IMR-90 (cell line): ENCODE measurements at regions not wholly inside any gene's neighbourhood (a gene's known extent, or its start where the extent isn't known, plus 50 kb on each side); places are given as distances from the start of the nearest gene placed in this dataset.

Experiments used
- ATAC-seq: fragments of 200-7000 bp; cut with Tn5 transposase; 2 replicates; pipeline ENCODE4 v1.9.1; 2020; ENCODE audit warnings: low read depth, mild to moderate bottlenecking, moderate library complexity
- BruUV-seq: library from RNA; stranded (reverse); fragments of 400-500 nt; replicated peaks from 2 replicates; lab custom pipeline; 2021; lab: Mats Ljungman, UMichigan
- CTCF ChIA-PET: fragments of 300-600 bp; formaldehyde crosslinking; extraction: SDS; loops from one replicate; lab custom pipeline; 2021; ENCODE audit warnings: antibody characterized with exemption; lab: Yijun Ruan, JAX
- POLR2A ChIA-PET: fragments of 300-600 bp; sonication (Branson Sonifier 250); formaldehyde crosslinking; loops from one replicate; lab custom pipeline; 2022; ENCODE audit warnings: antibody characterized with exemption; ENCODE audit not compliant: unreplicated experiment; lab: Charles Lee
- DNase-seq: peaks from one replicate; pipeline ENCODE4 v3.0.0; 2013
- H2AFZ ChIP-seq: replicated peaks from 2 replicates; pipeline ENCODE3; 2013; ENCODE audit warnings: low read length, mild to moderate bottlenecking; ENCODE audit not compliant: poor library complexity
- H2AK5ac ChIP-seq: 2 replicates; pipeline ENCODE4 v1.6.1; 2013; ENCODE audit warnings: low read depth, low read length, inconsistent platforms
- H2AK9ac ChIP-seq: replicated peaks from 2 replicates; pipeline ENCODE3; 2013; ENCODE audit warnings: mild to moderate bottlenecking, low read depth, low read length, moderate library complexity; ENCODE audit not compliant: poor library complexity
- H2BK120ac ChIP-seq: 2 replicates; pipeline ENCODE4 v1.6.1; 2013; ENCODE audit warnings: low read depth, low read length, inconsistent platforms
- H2BK15ac ChIP-seq: 3 replicates; pipeline ENCODE4 v1.6.1; 2013; ENCODE audit warnings: low read depth, low read length, inconsistent platforms
- H2BK20ac ChIP-seq: 2 replicates; pipeline ENCODE4 v1.6.1; 2013; ENCODE audit warnings: low read depth, mild to moderate bottlenecking, inconsistent platforms, low read length, moderate library complexity
- H2BK5ac ChIP-seq: 2 replicates; pipeline ENCODE4 v1.6.1; 2013; ENCODE audit warnings: mild to moderate bottlenecking, low read depth, low read length, inconsistent platforms; ENCODE audit not compliant: poor library complexity, severe bottlenecking
- H3K14ac ChIP-seq: replicated peaks from 2 replicates; pipeline ENCODE4 v1.6.1; 2013; ENCODE audit warnings: low read depth, low read length, inconsistent platforms
- H3K18ac ChIP-seq: 2 replicates; pipeline ENCODE4 v1.6.1; 2013; ENCODE audit warnings: low read depth, low read length, control low read depth
- H3K23ac ChIP-seq: 2 replicates; pipeline ENCODE4 v1.6.1; 2013; ENCODE audit warnings: low read depth, low read length, inconsistent platforms
- H3K27ac ChIP-seq: 2 replicates; pipeline ENCODE4 v1.5.1; 2013; ENCODE audit warnings: mild to moderate bottlenecking, control low read depth, low read length; ENCODE audit not compliant: insufficient read depth
- H3K27me3 ChIP-seq: 2 replicates; pipeline ENCODE4 v1.6.1; 2013; ENCODE audit warnings: low read length; ENCODE audit not compliant: control insufficient read depth, insufficient read depth
- H3K36me3 ChIP-seq: 2 replicates; pipeline ENCODE4 v1.6.1; 2013; ENCODE audit warnings: low read length, mixed read lengths; ENCODE audit not compliant: control insufficient read depth, insufficient read depth
- H3K4ac ChIP-seq: 2 replicates; pipeline ENCODE4 v1.6.1; 2013; ENCODE audit warnings: low read depth, low read length, inconsistent platforms
- H3K4me1 ChIP-seq: 2 replicates; pipeline ENCODE4 v1.6.1; 2013; ENCODE audit warnings: low read length, mixed read lengths; ENCODE audit not compliant: control insufficient read depth, insufficient read depth
- H3K4me2 ChIP-seq: 2 replicates; pipeline ENCODE4 v1.6.1; 2013; ENCODE audit warnings: low read depth, mild to moderate bottlenecking, control low read depth, low read length, moderate library complexity
- H3K4me3 ChIP-seq: 2 replicates; pipeline ENCODE4 v1.5.1; 2013; ENCODE audit warnings: low read depth, mild to moderate bottlenecking, control low read depth, low read length, moderate library complexity; ENCODE audit not compliant: insufficient read depth
- H3K56ac ChIP-seq: 2 replicates; pipeline ENCODE4 v1.6.1; 2013; ENCODE audit warnings: low read length, inconsistent platforms; ENCODE audit not compliant: insufficient read depth; ENCODE audit errors: extremely low read depth
- H3K79me1 ChIP-seq, 2 experiments: 2 replicates each; pipeline ENCODE4 v1.6.1; 2013; ENCODE audit warnings: low read length in 2 of 2, inconsistent platforms in 1 of 2, low read depth in 1 of 2
- H3K9ac ChIP-seq: 2 replicates; pipeline ENCODE4 v1.6.1; 2013; ENCODE audit warnings: low read depth, low read length, control low read depth
- H3K9me1 ChIP-seq: 2 replicates; pipeline ENCODE4 v1.6.1; 2013; ENCODE audit warnings: low read length, inconsistent platforms; ENCODE audit not compliant: insufficient read depth
- H3K9me3 ChIP-seq: 2 replicates; pipeline ENCODE4 v1.6.1; 2013; ENCODE audit warnings: low read length; ENCODE audit not compliant: control insufficient read depth, insufficient read depth
- H4K20me1 ChIP-seq: 2 replicates; pipeline ENCODE4 v1.6.1; 2013; ENCODE audit warnings: low read length, inconsistent platforms; ENCODE audit not compliant: insufficient read depth
- H4K5ac ChIP-seq: 2 replicates; pipeline ENCODE4 v1.6.1; 2013; ENCODE audit warnings: mild to moderate bottlenecking, low read depth, low read length, control low read depth
- H4K8ac ChIP-seq, 2 experiments: 2 replicates each; pipeline ENCODE4 v1.6.1; 2013; ENCODE audit warnings: low read depth in 2 of 2, low read length in 2 of 2, control low read depth in 1 of 2, inconsistent platforms in 1 of 2
- H4K91ac ChIP-seq: 2 replicates; pipeline ENCODE4 v1.6.1; 2013; ENCODE audit warnings: low read depth, low read length, inconsistent platforms; ENCODE audit not compliant: insufficient read depth
- BHLHE40 ChIP-seq: fragments of 150-350 bp; IDR thresholded peaks from 2 replicates; pipeline ENCODE4 v1.6.1; 2016; ENCODE audit warnings: mild to moderate bottlenecking, low read depth, low read length
- CEBPB ChIP-seq: IDR thresholded peaks from 2 replicates; pipeline ENCODE4 v1.6.1; 2012; ENCODE audit warnings: low read depth, low read length, improper control_type of control experiment
- CTCF ChIP-seq: conservative IDR thresholded peaks from 2 replicates; pipeline ENCODE4 v1.5.1; 2012; ENCODE audit warnings: mild to moderate bottlenecking, low read depth, low read length, improper control_type of control experiment
- ELK1 ChIP-seq: fragments of 150-350 bp; IDR thresholded peaks from 2 replicates; pipeline ENCODE4 v1.6.1; 2016; ENCODE audit warnings: low read depth, mild to moderate bottlenecking, low read length, moderate library complexity, borderline replicate concordance
- MAFK ChIP-seq: IDR thresholded peaks from 2 replicates; pipeline ENCODE4 v1.6.1; 2012; ENCODE audit warnings: low read depth, low read length, improper control_type of control experiment
- MAZ ChIP-seq: IDR thresholded peaks from 2 replicates; pipeline ENCODE4 v1.6.1; 2012; ENCODE audit warnings: low read depth, mild to moderate bottlenecking, low read length, improper control_type of control experiment, moderate library complexity, borderline replicate concordance
- MXI1 ChIP-seq: IDR thresholded peaks from 2 replicates; pipeline ENCODE4 v1.6.1; 2012; ENCODE audit warnings: low read depth, mild to moderate bottlenecking, low read length, moderate library complexity, borderline replicate concordance
- NFE2L2 ChIP-seq: fragments of 150-350 bp; IDR thresholded peaks from 2 replicates; pipeline ENCODE4 v1.6.1; 2016; ENCODE audit warnings: low read depth, mild to moderate bottlenecking, low read length
- POLR2A ChIP-seq: IDR thresholded peaks from 2 replicates; pipeline ENCODE4 v1.6.1; 2012; ENCODE audit warnings: mild to moderate bottlenecking, low read depth, low read length
- RAD21 ChIP-seq: IDR thresholded peaks from 2 replicates; pipeline ENCODE4 v1.6.1; 2012; ENCODE audit warnings: low read length, improper control_type of control experiment
- RCOR1 ChIP-seq: IDR thresholded peaks from 2 replicates; pipeline ENCODE4 v1.6.1; 2012; ENCODE audit warnings: mild to moderate bottlenecking, low read length, improper control_type of control experiment; ENCODE audit not compliant: insufficient replicate concordance
- RFX5 ChIP-seq: IDR thresholded peaks from 2 replicates; pipeline ENCODE4 v1.8.0; 2012; ENCODE audit warnings: low read depth, mild to moderate bottlenecking, low read length, moderate library complexity
- SMC3 ChIP-seq: fragments of 150-350 bp; IDR thresholded peaks from 2 replicates; pipeline ENCODE4 v1.6.1; 2016; ENCODE audit warnings: low read depth, mild to moderate bottlenecking, antibody characterized with exemption, low read length, moderate library complexity
- WGBS, 2 experiments: methylation state at CpG; one replicate each; pipeline versions ENCODE4 v1.1.5 to v1.1.7; 2013; ENCODE audit warnings: missing lambda C conversion rate in 2 of 2; ENCODE audit not compliant: insufficient read length in 1 of 2; ENCODE audit errors: extremely low coverage in 2 of 2; 5-methylcytosine and 5-hydroxymethylcytosine counted together
- dilution Hi-C: fragments of 300-500 bp; cut with HindIII; formaldehyde crosslinking; loops from one replicate; pipeline ENCODE4 v1.14.3; 2018; ENCODE audit warnings: low sequenced_read_pairs; ENCODE audit not compliant: unreplicated experiment
- in situ Hi-C: fragments of 300-500 bp; cut with MboI; formaldehyde crosslinking; loops from 3 replicates; pipeline ENCODE4 v1.14.3; 2019; ENCODE audit warnings: low sequenced_read_pairs, inconsistent platforms, mixed read lengths
- intact Hi-C: fragments of 100-400 bp; cut with micrococcal nuclease; formaldehyde crosslinking; loops from 2 replicates; pipeline ENCODE4 v1.10.0; 2022

- ChIA-PET POLR2A (no interaction called here), CTCF (no interaction called here)
- intact Hi-C loops = no loop called here
- H2BK120ac ChIP-seq = no peak overlapping the region
- H3K14ac ChIP-seq = no peak overlapping the region
- no peak overlapping the region for H4K5ac ChIP-seq
- no peaks in the 10 kb centered on the region for H3K9me1 ChIP-seq
- no peaks in the 10 kb centered on the region for H3K36me3 ChIP-seq
- H3K4me1 ChIP-seq = no peaks in the 10 kb centered on the region
- dilution Hi-C loops = no loop called here
- H2BK15ac ChIP-seq = no peak overlapping the region
- BruUV-seq = no TSS peak
- no peak overlapping the region for H3K27ac ChIP-seq
- H2AK9ac ChIP-seq = no peak overlapping the region
- no peak for ATAC-seq
- no peak overlapping the region for H3K4me3 ChIP-seq
- no peaks in the 10 kb centered on the region for H4K20me1 ChIP-seq
- H3K23ac ChIP-seq = no peak overlapping the region
- no peak overlapping the region for H3K4ac ChIP-seq
- in situ Hi-C loops = no loop called here
- H3K4me2 ChIP-seq = no peak overlapping the region
- H2AK5ac ChIP-seq = no peak overlapping the region
- H3K18ac ChIP-seq = no peak overlapping the region
- no peak overlapping the region for H2AFZ ChIP-seq
- no peaks in the 10 kb centered on the region for H3K27me3 ChIP-seq
- H3K9me3 ChIP-seq = 0 out of 2 replicates have a peak, but pooled peaks cover 3% of the 10 kb centered on the region
- DNase-seq = no peak
- no peak overlapping the region for H4K8ac ChIP-seq
- H2BK20ac ChIP-seq = no peak overlapping the region
- TF ChIP-seq RCOR1 (no peak), ELK1 (no peak), MAFK (no peak), RFX5 (no peak), MAZ (no peak), MXI1 (no peak), RAD21 (no peak), CEBPB (no peak), NFE2L2 (no peak), CTCF (no peak), POLR2A (no peak), SMC3 (no peak), BHLHE40 (no peak)
- H4K91ac ChIP-seq = no peak overlapping the region
- H3K79me1 ChIP-seq = no peaks in the 10 kb centered on the region
- H3K9ac ChIP-seq = no peak overlapping the region
- H2BK5ac ChIP-seq = no peak overlapping the region
- WGBS, 2 experiments = no CpG with 5 or more reads among the region's 7 CpGs
- no peak overlapping the region for H3K56ac ChIP-seq
Observed at GRCh38 chr14:106107703-106108102, 581.3 kb downstream of the TMEM121 start.
